Mesendoderm (in vitro differentiated cells): ENCODE measurements at regions not wholly inside any gene's neighbourhood (a gene's known extent, or its start where the extent isn't known, plus 50 kb on each side); places are given as distances from the start of the nearest gene placed in this dataset.
A peak's percentile ranks its signal among the peaks of the same experiment; 100 is the strongest.

Experiments used
- DNase-seq: peaks from one replicate; pipeline ENCODE4 v3.0.0; 2013
- H2AK5ac ChIP-seq: 2 replicates; pipeline ENCODE4 v1.6.1; 2013; ENCODE audit warnings: low read length, inconsistent platforms
- H2BK120ac ChIP-seq: 2 replicates; pipeline ENCODE4 v1.6.1; 2013; ENCODE audit warnings: low read depth, mild to moderate bottlenecking, low read length, moderate library complexity, mixed read lengths
- H2BK15ac ChIP-seq: replicated peaks from 2 replicates; pipeline ENCODE4 v1.6.1; 2013; ENCODE audit warnings: low read depth, mild to moderate bottlenecking, moderate library complexity
- H2BK5ac ChIP-seq: 2 replicates; pipeline ENCODE4 v1.6.1; 2013; ENCODE audit warnings: low read length, inconsistent platforms
- H3K18ac ChIP-seq: 2 replicates; pipeline ENCODE4 v1.6.1; 2013; ENCODE audit warnings: mild to moderate bottlenecking, low read length, mixed read lengths
- H3K23ac ChIP-seq: one replicate; pipeline ENCODE4 v1.6.1; 2013; ENCODE audit warnings: low read length
- H3K27ac ChIP-seq: 2 replicates; pipeline ENCODE4 v1.5.1; 2013; ENCODE audit warnings: low read depth, mild to moderate bottlenecking, inconsistent platforms, low read length, moderate library complexity
- H3K27me3 ChIP-seq: 2 replicates; pipeline ENCODE4 v1.6.1; 2013; ENCODE audit warnings: low read length, control low read depth, mild to moderate bottlenecking, inconsistent platforms; ENCODE audit not compliant: insufficient read depth, poor library complexity
- H3K36me3 ChIP-seq: 2 replicates; pipeline ENCODE4 v1.6.1; 2013; ENCODE audit warnings: low read length, inconsistent platforms; ENCODE audit not compliant: control insufficient read depth, insufficient read depth
- H3K4ac ChIP-seq: one replicate; pipeline ENCODE4 v1.6.1; 2013; ENCODE audit warnings: low read depth, mild to moderate bottlenecking, low read length, moderate library complexity
- H3K4me1 ChIP-seq: 2 replicates; pipeline ENCODE4 v1.6.1; 2013; ENCODE audit warnings: low read depth, low read length, inconsistent platforms; ENCODE audit not compliant: control insufficient read depth
- H3K4me2 ChIP-seq: 2 replicates; pipeline ENCODE4 v1.6.1; 2013; ENCODE audit warnings: low read length
- H3K4me3 ChIP-seq: 2 replicates; pipeline ENCODE4 v1.5.1; 2013; ENCODE audit warnings: mild to moderate bottlenecking, low read length
- H3K56ac ChIP-seq: one replicate; pipeline ENCODE4 v1.6.1; 2013; ENCODE audit warnings: low read length
- H3K79me1 ChIP-seq: 2 replicates; pipeline ENCODE4 v1.6.1; 2013; ENCODE audit warnings: low read length, inconsistent platforms
- H3K79me2 ChIP-seq: 2 replicates; pipeline ENCODE4 v1.6.1; 2013; ENCODE audit warnings: mild to moderate bottlenecking, low read length; ENCODE audit not compliant: control insufficient read depth, insufficient read depth
- H3K9ac ChIP-seq: 2 replicates; pipeline ENCODE4 v1.6.1; 2013; ENCODE audit warnings: low read length, inconsistent platforms
- H4K5ac ChIP-seq: one replicate; pipeline ENCODE4 v1.6.1; 2013; ENCODE audit warnings: low read length
- H4K8ac ChIP-seq: one replicate; pipeline ENCODE4 v1.6.1; 2013; ENCODE audit warnings: low read depth, mild to moderate bottlenecking, control low read depth, low read length, moderate library complexity
- WGBS: extraction: QIAGEN DNeasy Blood & Tissue Kit; methylation state at CpG from one replicate; pipeline ENCODE4 v1.1.7; 2013; ENCODE audit warnings: low lambda C conversion rate, missing lambda C conversion rate; ENCODE audit not compliant: insufficient coverage; ENCODE audit errors: extremely low coverage; 5-methylcytosine and 5-hydroxymethylcytosine counted together

- Histone ChIP-seq H3K79me1 (no peaks in the 10 kb centered on the region), H3K27me3 (no peaks in the 10 kb centered on the region)
Measured at GRCh38 chr13:73317140-73317539, 258.3 kb downstream of the KLF5 start.

GRCh38 chr13:73310366-73310765 is 251.6 kb downstream of the KLF5 start:
- WGBS: no CpG with 5 or more reads among the region's 2 CpGs
- Histone ChIP-seq H3K27ac (no peak overlapping the region), H4K5ac (no peak overlapping the region), H3K4me3 (no peak overlapping the region), H3K79me1 (no peaks in the 10 kb centered on the region), H3K23ac (no peak overlapping the region), H3K4ac (no peak overlapping the region), H2BK15ac (no peak overlapping the region), H3K79me2 (no peaks in the 10 kb centered on the region), H2AK5ac (no peak overlapping the region), H4K8ac (no peak overlapping the region), H3K27me3 (no peaks in the 10 kb centered on the region), H3K4me1 (no peaks in the 10 kb centered on the region), H3K9ac (no peak overlapping the region), H3K4me2 (no peak overlapping the region), H3K56ac (no peak overlapping the region), H3K36me3 (no peaks in the 10 kb centered on the region), H3K18ac (no peak overlapping the region), H2BK120ac (no peak overlapping the region), H2BK5ac (no peak overlapping the region)
- DNase-seq: no peak

More at GRCh38 chr13:73317140-73317539, 258.3 kb downstream of the KLF5 start:
- Histone ChIP-seq H3K18ac (no peak overlapping the region), H3K79me2 (no peaks in the 10 kb centered on the region), H4K5ac (no peak overlapping the region), H3K4me3 (no peak overlapping the region), H3K4me1 (no peaks in the 10 kb centered on the region), H4K8ac (no peak overlapping the region), H2BK120ac (no peak overlapping the region), H3K27ac (no peak overlapping the region), H3K23ac (no peak overlapping the region), H3K4ac (no peak overlapping the region), H2AK5ac (no peak overlapping the region), H3K56ac (no peak overlapping the region), H2BK15ac (no peak overlapping the region), H3K36me3 (no peaks in the 10 kb centered on the region), H3K9ac (no peak overlapping the region), H3K4me2 (no peak overlapping the region), H2BK5ac (no peak overlapping the region)
- WGBS: no CpG with 5 or more reads among the region's 2 CpGs
- DNase-seq: no peak

GRCh38 chr13:73307481-73307880 is 248.7 kb downstream of the KLF5 start:
- peaks cover 5% of the 10 kb centered on the region for H3K4me1 ChIP-seq
- no peak overlapping the region for H2BK120ac ChIP-seq
- no peaks in the 10 kb centered on the region for H3K79me1 ChIP-seq
- DNase-seq: no peak
- H3K27ac ChIP-seq: no peak overlapping the region
- H4K5ac ChIP-seq: no peak overlapping the region
- H3K56ac ChIP-seq: no peak overlapping the region
- no peak overlapping the region for H3K4me2 ChIP-seq
- H2BK15ac ChIP-seq: no peak overlapping the region
- no peak overlapping the region for H2AK5ac ChIP-seq
- no peaks in the 10 kb centered on the region for H3K36me3 ChIP-seq
- H3K23ac ChIP-seq: no peak overlapping the region
- no peak overlapping the region for H2BK5ac ChIP-seq
- WGBS: no CpG with 5 or more reads among the region's 1 CpG
- H4K8ac ChIP-seq: no peak overlapping the region
- H3K4me3 ChIP-seq: no peak overlapping the region
- H3K27me3 ChIP-seq: no peaks in the 10 kb centered on the region
- H3K4ac ChIP-seq: no peak overlapping the region
- H3K9ac ChIP-seq: no peak overlapping the region
- no peaks in the 10 kb centered on the region for H3K79me2 ChIP-seq
- H3K18ac ChIP-seq: no peak overlapping the region

GRCh38 chr13:73306688-73307087 is 247.9 kb downstream of the KLF5 start:
- no peak overlapping the region for H2BK5ac ChIP-seq
- no peak overlapping the region for H3K4me2 ChIP-seq
- H3K4ac ChIP-seq: no peak overlapping the region
- no peak overlapping the region for H2AK5ac ChIP-seq
- no CpG with 5 or more reads among the region's 1 CpG for WGBS
- H3K79me2 ChIP-seq: no peaks in the 10 kb centered on the region
- no peaks in the 10 kb centered on the region for H3K27me3 ChIP-seq
- H3K23ac ChIP-seq: no peak overlapping the region
- no peak overlapping the region for H3K4me3 ChIP-seq
- no peaks in the 10 kb centered on the region for H3K36me3 ChIP-seq
- no peak overlapping the region for H2BK120ac ChIP-seq
- H2BK15ac ChIP-seq: no peak overlapping the region
- no peak overlapping the region for H3K27ac ChIP-seq
- H3K56ac ChIP-seq: no peak overlapping the region
- no peak overlapping the region for H4K8ac ChIP-seq
- peaks cover 5% of the 10 kb centered on the region for H3K4me1 ChIP-seq
- H3K18ac ChIP-seq: no peak overlapping the region
- no peaks in the 10 kb centered on the region for H3K79me1 ChIP-seq
- no peak overlapping the region for H4K5ac ChIP-seq
- no peak for DNase-seq
- H3K9ac ChIP-seq: no peak overlapping the region

- Histone ChIP-seq H2AK5ac (no peak overlapping the region), H3K4me1 (peaks cover 5% of the 10 kb centered on the region), H4K5ac (no peak overlapping the region), H3K23ac (no peak overlapping the region), H3K79me2 (no peaks in the 10 kb centered on the region), H3K4me2 (no peak overlapping the region), H2BK5ac (no peak overlapping the region), H3K4me3 (no peak overlapping the region), H3K27me3 (no peaks in the 10 kb centered on the region), H3K56ac (no peak overlapping the region), H3K27ac (no peak overlapping the region), H2BK120ac (no peak overlapping the region), H3K4ac (no peak overlapping the region), H3K18ac (no peak overlapping the region), H3K9ac (no peak overlapping the region), H3K79me1 (no peaks in the 10 kb centered on the region), H4K8ac (no peak overlapping the region), H2BK15ac (no peak overlapping the region), H3K36me3 (no peaks in the 10 kb centered on the region)
- DNase-seq: peak; percentile 43
- WGBS: no CpG with 5 or more reads among the region's 2 CpGs
Measured at GRCh38 chr13:73304442-73304841, 245.6 kb downstream of the KLF5 start.

GRCh38 chr13:73303851-73304250 is 245.0 kb downstream of the KLF5 start:
- Histone ChIP-seq H3K27me3 (no peaks in the 10 kb centered on the region), H4K5ac (no peak overlapping the region), H3K79me1 (no peaks in the 10 kb centered on the region), H3K23ac (no peak overlapping the region), H3K4me3 (no peak overlapping the region), H2BK15ac (no peak overlapping the region), H3K79me2 (no peaks in the 10 kb centered on the region), H3K9ac (no peak overlapping the region), H3K36me3 (no peaks in the 10 kb centered on the region), H3K18ac (no peak overlapping the region), H3K4me1 (peaks cover 5% of the 10 kb centered on the region), H2AK5ac (no peak overlapping the region), H3K56ac (no peak overlapping the region), H2BK5ac (no peak overlapping the region), H4K8ac (no peak overlapping the region), H2BK120ac (no peak overlapping the region), H3K27ac (no peak overlapping the region), H3K4me2 (no peak overlapping the region), H3K4ac (no peak overlapping the region)
- no CpG with 5 or more reads among the region's 6 CpGs for WGBS
- DNase-seq: peak; percentile 67
